Loucy (cell line): ENCODE measurements at regions not wholly inside any gene's neighbourhood (a gene's known extent, or its start where the extent isn't known, plus 50 kb on each side); places are given as distances from the start of the nearest gene placed in this dataset.

Experiments
- H2AFZ ChIP-seq: fragments of 200-600 bp; sonication (generic); 2 replicates; pipeline ENCODE4 v1.6.0; 2016; ENCODE audit warnings: antibody characterized with exemption, mild to moderate bottlenecking, low read length, moderate library complexity
- H3F3A ChIP-seq: fragments of 200-600 bp; 2 replicates; pipeline ENCODE4 v1.6.0; 2016; ENCODE audit warnings: antibody characterized with exemption, low read depth, mild to moderate bottlenecking
- H3K27me3 ChIP-seq: fragments of 200-600 bp; sonication (generic); 2 replicates; pipeline ENCODE4 v1.6.1; 2014; ENCODE audit warnings: low read length, mild to moderate bottlenecking; ENCODE audit not compliant: insufficient read depth, poor library complexity, severe bottlenecking
- H3K36me3 ChIP-seq: fragments of 200-600 bp; sonication (generic); 2 replicates; pipeline ENCODE4 v1.6.1; 2016; ENCODE audit warnings: low read length; ENCODE audit not compliant: insufficient read depth
- H3K4me1 ChIP-seq: fragments of 200-600 bp; sonication (generic); 2 replicates; pipeline ENCODE4 v1.5.1; 2014; ENCODE audit warnings: low read length, mild to moderate bottlenecking; ENCODE audit not compliant: insufficient read depth, poor library complexity, severe bottlenecking
- H3K4me2 ChIP-seq: fragments of 200-600 bp; sonication (generic); 2 replicates; pipeline ENCODE4 v1.6.0; 2014; ENCODE audit warnings: antibody characterized with exemption, low read length, low read depth, mild to moderate bottlenecking; ENCODE audit not compliant: poor library complexity, severe bottlenecking
- H3K4me3 ChIP-seq: fragments of 200-600 bp; sonication (generic); 2 replicates; pipeline ENCODE4 v1.5.1; 2014; ENCODE audit warnings: low read length, mild to moderate bottlenecking, mixed read lengths; ENCODE audit not compliant: poor library complexity, severe bottlenecking
- H3K79me2 ChIP-seq: fragments of 200-600 bp; sonication (generic); 2 replicates; pipeline ENCODE4 v1.6.1; 2014; ENCODE audit warnings: low read length; ENCODE audit not compliant: insufficient read depth
- H3K9ac ChIP-seq: fragments of 200-600 bp; sonication (generic); 2 replicates; pipeline ENCODE4 v1.6.0; 2014; ENCODE audit warnings: mild to moderate bottlenecking, low read depth, low read length, moderate library complexity; ENCODE audit not compliant: poor library complexity, severe bottlenecking
- H3K9me2 ChIP-seq: fragments of 200-600 bp; sonication (generic); replicated peaks from 2 replicates; pipeline ENCODE4 v1.6.1; 2016; ENCODE audit warnings: low read depth, low read length, mixed read lengths
- H3K9me3 ChIP-seq: fragments of 200-600 bp; sonication (generic); 2 replicates; pipeline ENCODE4 v1.6.1; 2014; ENCODE audit warnings: mild to moderate bottlenecking, antibody characterized with exemption, low read length, low read depth; ENCODE audit not compliant: insufficient read depth
- H4K20me1 ChIP-seq: fragments of 200-600 bp; sonication (generic); 2 replicates; pipeline ENCODE4 v1.6.0; 2014; ENCODE audit warnings: antibody characterized with exemption, low read length, mild to moderate bottlenecking; ENCODE audit not compliant: insufficient read depth, poor library complexity, severe bottlenecking
- CTCF ChIP-seq: fragments of 200-600 bp; sonication (generic); conservative IDR thresholded peaks from 2 replicates; pipeline ENCODE4 v1.5.1; 2014; ENCODE audit warnings: mild to moderate bottlenecking, antibody characterized with exemption, low read length
- EZH2phosphoT487 ChIP-seq: fragments of 200-600 bp; IDR thresholded peaks from 2 replicates; pipeline ENCODE4 v1.6.1; 2018; ENCODE audit warnings: antibody characterized with exemption, mild to moderate bottlenecking, moderate library complexity, borderline replicate concordance

GRCh38 chr4:182133033-182133432 is 110.2 kb upstream of the TENM3 start:
- H3K9me2 ChIP-seq = no peaks in the 10 kb centered on the region
- H3K9ac ChIP-seq = no peak overlapping the region
- H4K20me1 ChIP-seq = no peaks in the 10 kb centered on the region
- H3K36me3 ChIP-seq = no peaks in the 10 kb centered on the region
- no peak for TF ChIP-seq EZH2phosphoT487
- no peak for TF ChIP-seq CTCF
- no peaks in the 10 kb centered on the region for H3F3A ChIP-seq
- H2AFZ ChIP-seq = no peak overlapping the region
- H3K4me3 ChIP-seq = no peak overlapping the region
- no peaks in the 10 kb centered on the region for H3K79me2 ChIP-seq
- H3K4me2 ChIP-seq = no peak overlapping the region
- H3K9me3 ChIP-seq = no peaks in the 10 kb centered on the region
- no peaks in the 10 kb centered on the region for H3K27me3 ChIP-seq
- no peaks in the 10 kb centered on the region for H3K4me1 ChIP-seq

GRCh38 chr4:182134261-182134660 is 108.9 kb upstream of the TENM3 start:
- Histone ChIP-seq H3K4me3 (no peak overlapping the region), H3K9me2 (no peaks in the 10 kb centered on the region), H3K4me2 (no peak overlapping the region), H4K20me1 (no peaks in the 10 kb centered on the region), H2AFZ (no peak overlapping the region), H3K36me3 (no peaks in the 10 kb centered on the region), H3K79me2 (no peaks in the 10 kb centered on the region), H3K27me3 (no peaks in the 10 kb centered on the region), H3K9me3 (no peaks in the 10 kb centered on the region), H3K4me1 (no peaks in the 10 kb centered on the region), H3K9ac (no peak overlapping the region), H3F3A (no peaks in the 10 kb centered on the region)
- TF ChIP-seq EZH2phosphoT487 (no peak), CTCF (no peak)

- no peak overlapping the region for H2AFZ ChIP-seq
- no peaks in the 10 kb centered on the region for H3K36me3 ChIP-seq
- no peaks in the 10 kb centered on the region for H3K79me2 ChIP-seq
- no peaks in the 10 kb centered on the region for H3K9me3 ChIP-seq
- H3K4me3 ChIP-seq = no peak overlapping the region
- no peaks in the 10 kb centered on the region for H3F3A ChIP-seq
- no peaks in the 10 kb centered on the region for H3K27me3 ChIP-seq
- H3K4me2 ChIP-seq = no peak overlapping the region
- no peaks in the 10 kb centered on the region for H4K20me1 ChIP-seq
- TF ChIP-seq CTCF = no peak
- no peaks in the 10 kb centered on the region for H3K4me1 ChIP-seq
- H3K9me2 ChIP-seq = no peaks in the 10 kb centered on the region
- no peak overlapping the region for H3K9ac ChIP-seq
Observed at GRCh38 chr4:182136201-182136600, 107.0 kb upstream of the TENM3 start.
